HCT116 (cell line): ENCODE measurements at regions not wholly inside any gene's neighbourhood (a gene's known extent, or its start where the extent isn't known, plus 50 kb on each side); places are given as distances from the start of the nearest gene placed in this dataset.

Experiments
- ATAC-seq: fragments of 200-7000 bp; cut with Tn5 transposase; 2 replicates; pipeline ENCODE4 v1.9.1; 2020; ENCODE audit warnings: mild to moderate bottlenecking, moderate library complexity
- BruUV-seq: library from RNA; stranded (reverse); fragments of 400-500 nt; replicated peaks from 2 replicates; lab custom pipeline; 2021; lab: Mats Ljungman, UMichigan
- CTCF ChIA-PET: fragments of 300-600 bp; sonication (Branson Sonifier 250); formaldehyde crosslinking; loops from one replicate; lab custom pipeline; 2021; ENCODE audit warnings: antibody characterized with exemption; lab: Charles Lee
- POLR2A ChIA-PET: fragments of 300-600, 350-600 bp; sonication (Branson Sonifier 250); formaldehyde crosslinking; loops from one replicate; lab custom pipeline; 2021; ENCODE audit warnings: antibody characterized with exemption; lab: Charles Lee
- RAD21 ChIA-PET, 2 experiments: fragments of 300-600 bp; sonication (Branson Sonifier 250); formaldehyde crosslinking; loops; one replicate each; lab custom pipeline; 2023; ENCODE audit warnings: low total read pairs in 2 of 2; ENCODE audit not compliant: uncharacterized antibody in 2 of 2, unreplicated experiment in 2 of 2, low non-redundant PET in 1 of 2; lab: Charles Lee
- DNase-seq: peaks from one replicate; pipeline ENCODE4 v3.0.0-alpha.2; 2010; ENCODE audit warnings: low read depth, low spot score
- H2AFZ ChIP-seq: fragments of 200-600 bp; shearing (Covaris generic), sonication (generic); 2 replicates; pipeline ENCODE4 v1.6.1; 2017; ENCODE audit warnings: low read depth, mixed run types, mixed read lengths, antibody characterized with exemption, low read length; ENCODE audit not compliant: poor library complexity, severe bottlenecking
- H3K27ac ChIP-seq: 2 replicates; pipeline ENCODE4 v1.5.1; 2012; ENCODE audit warnings: low read depth, low read length
- H3K27me3 ChIP-seq: fragments of 200-600 bp; sonication (generic); 2 replicates; pipeline ENCODE4 v1.6.1; 2016; ENCODE audit warnings: mixed run types, low read length, mixed read lengths; ENCODE audit not compliant: insufficient read depth
- H3K36me3 ChIP-seq, 2 experiments: fragments of 200-500 bp in 1 of 2; fragments of 200-600 bp in 1 of 2; sonication (Bioruptor generic) in 1 of 2; sonication (generic) in 1 of 2; 2 replicates each; pipeline versions ENCODE4 v1.5.1 to v1.6.1; 2014 to 2016; ENCODE audit warnings: low read length in 2 of 2, inconsistent platforms in 1 of 2, mixed read lengths in 1 of 2, mixed run types in 1 of 2; ENCODE audit not compliant: insufficient read depth in 2 of 2, control insufficient read depth in 1 of 2
- H3K4me1 ChIP-seq, 2 experiments: fragments of 200-600 bp in 1 of 2; sonication (generic) in 1 of 2; 2 replicates each; pipeline versions ENCODE4 v1.5.1 to v1.6.1; 2012 to 2017; ENCODE audit warnings: low read length in 2 of 2, inconsistent platforms in 1 of 2, mild to moderate bottlenecking in 1 of 2, mixed read lengths in 1 of 2, mixed run types in 1 of 2, moderate library complexity in 1 of 2; ENCODE audit not compliant: insufficient read depth in 2 of 2, control insufficient read depth in 1 of 2
- H3K4me2 ChIP-seq: fragments of 200-600 bp; sonication (generic); 2 replicates; pipeline ENCODE4 v1.6.1; 2017; ENCODE audit warnings: mixed run types, low read length, mixed read lengths
- H3K4me3 ChIP-seq, 2 experiments: fragments of 200-600 bp in 1 of 2; sonication (generic) in 1 of 2; replicated peaks in 1 of 2; 2 replicates each; pipeline ENCODE4 v1.5.1; 2011 to 2016; ENCODE audit warnings: low read length in 2 of 2, control low read depth in 1 of 2, low read depth in 1 of 2, mild to moderate bottlenecking in 1 of 2, mixed read lengths in 1 of 2, mixed run types in 1 of 2
- H3K79me2 ChIP-seq: fragments of 200-600 bp; sonication (generic); 2 replicates; pipeline ENCODE4 v1.6.1; 2017; ENCODE audit warnings: mild to moderate bottlenecking, mixed run types, low read length, moderate library complexity, mixed read lengths; ENCODE audit not compliant: insufficient read depth
- H3K9ac ChIP-seq: fragments of 200-600 bp; sonication (generic); 2 replicates; pipeline ENCODE4 v1.6.1; 2016; ENCODE audit warnings: low read length, mixed read lengths
- H3K9me2 ChIP-seq: fragments of 200-600 bp; sonication (generic), shearing (Covaris generic); 2 replicates; pipeline ENCODE4 v1.6.1; 2017; ENCODE audit warnings: mixed run types, mild to moderate bottlenecking, moderate library complexity; ENCODE audit not compliant: insufficient read depth
- H3K9me3 ChIP-seq, 2 experiments: fragments of 200-500 bp in 1 of 2; fragments of 200-600 bp in 1 of 2; sonication (Bioruptor generic) in 1 of 2; sonication (generic) in 1 of 2; 2 replicates each; pipeline ENCODE4 v1.6.1; 2014 to 2017; ENCODE audit warnings: low read length in 2 of 2, mixed read lengths in 2 of 2, inconsistent platforms in 1 of 2, low read depth in 1 of 2, mild to moderate bottlenecking in 1 of 2, mixed run types in 1 of 2, moderate library complexity in 1 of 2; ENCODE audit not compliant: control insufficient read depth in 1 of 2, insufficient read depth in 1 of 2
- H4K20me1 ChIP-seq: fragments of 200-600 bp; sonication (generic), shearing (Covaris generic); 2 replicates; pipeline ENCODE4 v1.6.1; 2017; ENCODE audit warnings: mixed run types, mild to moderate bottlenecking, moderate library complexity; ENCODE audit not compliant: insufficient read depth
- CBX3 ChIP-seq: IDR thresholded peaks from 2 replicates; pipeline ENCODE4 v1.6.1; 2012; ENCODE audit warnings: low read depth
- CEBPB ChIP-seq: IDR thresholded peaks from 2 replicates; pipeline ENCODE4 v1.6.1; 2012; ENCODE audit warnings: low read depth
- EGR1 ChIP-seq: IDR thresholded peaks from 2 replicates; pipeline ENCODE4 v1.6.1; 2012; ENCODE audit warnings: low read depth
- ELF1 ChIP-seq: IDR thresholded peaks from 2 replicates; pipeline ENCODE4 v1.6.1; 2012; ENCODE audit warnings: low read depth, borderline replicate concordance
- EZH2 ChIP-seq: fragments of 200-600 bp; sonication (generic); IDR thresholded peaks from 2 replicates; pipeline ENCODE4 v1.6.1; 2017; ENCODE audit warnings: antibody characterized with exemption, mixed run types
- EZH2phosphoT487 ChIP-seq: fragments of 200-600 bp; IDR thresholded peaks from 2 replicates; pipeline ENCODE4 v1.6.1; 2018; ENCODE audit warnings: antibody characterized with exemption, borderline replicate concordance
- FOSL1 ChIP-seq: IDR thresholded peaks from 2 replicates; pipeline ENCODE4 v1.6.1; 2012; ENCODE audit warnings: low read depth
- JUND ChIP-seq: IDR thresholded peaks from 2 replicates; pipeline ENCODE4 v1.6.1; 2012
- MAX ChIP-seq: IDR thresholded peaks from 2 replicates; pipeline ENCODE4 v1.6.1; 2012
- POLR2A ChIP-seq: IDR thresholded peaks from 2 replicates; pipeline ENCODE4 v1.7.0; 2011; ENCODE audit warnings: borderline replicate concordance; ENCODE audit not compliant: insufficient read depth, insufficient read length; ENCODE audit errors: extremely low read depth
- RAD21 ChIP-seq: IDR thresholded peaks from 2 replicates; pipeline ENCODE4 v1.6.1; 2012; ENCODE audit warnings: low read depth, mild to moderate bottlenecking
- REST ChIP-seq: IDR thresholded peaks from 2 replicates; pipeline ENCODE4 v1.6.1; 2012; ENCODE audit warnings: low read depth
- SIN3A ChIP-seq: IDR thresholded peaks from 2 replicates; pipeline ENCODE4 v1.6.1; 2012; ENCODE audit warnings: low read depth
- SP1 ChIP-seq: IDR thresholded peaks from 2 replicates; pipeline ENCODE4 v1.6.1; 2012; ENCODE audit warnings: low read depth
- SRF ChIP-seq: IDR thresholded peaks from 2 replicates; pipeline ENCODE4 v1.6.1; 2012; ENCODE audit warnings: low read depth
- YY1 ChIP-seq: IDR thresholded peaks from 2 replicates; pipeline ENCODE4 v1.6.1; 2011; ENCODE audit warnings: low read length, low read depth, moderate library complexity, mild to moderate bottlenecking; ENCODE audit not compliant: insufficient replicate concordance; ENCODE audit errors: extremely low read depth
- ZFX ChIP-seq: fragments of 450-650 bp; IDR thresholded peaks from 2 replicates; pipeline ENCODE4 v1.6.1; 2017
- ZNF274 ChIP-seq: fragments of 200-500 bp; sonication (Bioruptor generic); IDR thresholded peaks from 2 replicates; pipeline ENCODE4 v1.6.1; 2014; ENCODE audit warnings: mild to moderate bottlenecking, low read depth, low read length, inconsistent platforms
- intact Hi-C: fragments of 100-400 bp; cut with micrococcal nuclease; formaldehyde crosslinking; loops from 2 replicates; pipeline ENCODE4 v1.10.0; 2022
- TF ChIP-seq, protein P1 (sequence below), 3 experiments: fragments of 200-600 bp in 1 of 3; sonication (generic) in 1 of 3; IDR thresholded peaks in 2 of 3; conservative IDR thresholded peaks in 1 of 3; 2 replicates each; pipeline ENCODE4 v1.5.1; 2012 to 2017; ENCODE audit warnings: low read depth in 2 of 3, low read length in 2 of 3, antibody characterized with exemption in 1 of 3, borderline replicate concordance in 1 of 3, control low read depth in 1 of 3, mild to moderate bottlenecking in 1 of 3, mixed read lengths in 1 of 3, mixed run types in 1 of 3, moderate library complexity in 1 of 3; ENCODE audit not compliant: insufficient read depth in 1 of 3
- TF ChIP-seq, protein P2 (sequence below): IDR thresholded peaks from 2 replicates; pipeline ENCODE4 v1.6.1; 2012

GRCh38 chr14:43360239-43360638, 1146.8 kb downstream of the FSCB start (continued):
- TF ChIP-seq, protein P1, sequence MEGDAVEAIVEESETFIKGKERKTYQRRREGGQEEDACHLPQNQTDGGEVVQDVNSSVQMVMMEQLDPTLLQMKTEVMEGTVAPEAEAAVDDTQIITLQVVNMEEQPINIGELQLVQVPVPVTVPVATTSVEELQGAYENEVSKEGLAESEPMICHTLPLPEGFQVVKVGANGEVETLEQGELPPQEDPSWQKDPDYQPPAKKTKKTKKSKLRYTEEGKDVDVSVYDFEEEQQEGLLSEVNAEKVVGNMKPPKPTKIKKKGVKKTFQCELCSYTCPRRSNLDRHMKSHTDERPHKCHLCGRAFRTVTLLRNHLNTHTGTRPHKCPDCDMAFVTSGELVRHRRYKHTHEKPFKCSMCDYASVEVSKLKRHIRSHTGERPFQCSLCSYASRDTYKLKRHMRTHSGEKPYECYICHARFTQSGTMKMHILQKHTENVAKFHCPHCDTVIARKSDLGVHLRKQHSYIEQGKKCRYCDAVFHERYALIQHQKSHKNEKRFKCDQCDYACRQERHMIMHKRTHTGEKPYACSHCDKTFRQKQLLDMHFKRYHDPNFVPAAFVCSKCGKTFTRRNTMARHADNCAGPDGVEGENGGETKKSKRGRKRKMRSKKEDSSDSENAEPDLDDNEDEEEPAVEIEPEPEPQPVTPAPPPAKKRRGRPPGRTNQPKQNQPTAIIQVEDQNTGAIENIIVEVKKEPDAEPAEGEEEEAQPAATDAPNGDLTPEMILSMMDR (IDR thresholded peaks at IDR 0.05 in 2 of 3, conservative IDR thresholded peaks at IDR 0.05 in 1 of 3; ENCODE audit: borderline replicate concordance in 1 of 3, insufficient read depth in 1 of 3, low read depth in 2 of 3, low read length in 2 of 3), result no peak
- TF ChIP-seq CBX3 (no peak), EZH2 (no peak), JUND (no peak)

- Histone ChIP-seq H3K27ac (no peak overlapping the region), H3K9ac (no peak overlapping the region), H3K36me3 (no peaks in the 10 kb centered on the region), H3K27me3 (no peaks in the 10 kb centered on the region), H3K4me1 (no peaks in the 10 kb centered on the region), H3K4me2 (no peak overlapping the region), H3K79me2 (no peaks in the 10 kb centered on the region), H3K4me3 (no peak overlapping the region), H3K9me3 (no peaks in the 10 kb centered on the region), H4K20me1 (no peaks in the 10 kb centered on the region), H2AFZ (no peak overlapping the region), H3K9me2 (no peaks in the 10 kb centered on the region)
- ChIA-PET RAD21 (no interaction called here), CTCF (no interaction called here), POLR2A (no interaction called here)
- intact Hi-C loops, result no loop called here
- TF ChIP-seq REST, result no peak
- TF ChIP-seq EZH2, result no peak
- TF ChIP-seq ZNF274, result no peak
- TF ChIP-seq ELF1, result no peak
- no peak for TF ChIP-seq RAD21
- TF ChIP-seq MAX, result no peak
- no peak for TF ChIP-seq POLR2A
- TF ChIP-seq ZFX, result no peak
- TF ChIP-seq SP1, result no peak
- TF ChIP-seq FOSL1, result no peak
- no peak for TF ChIP-seq JUND
- TF ChIP-seq SIN3A, result no peak
- TF ChIP-seq, protein P2, sequence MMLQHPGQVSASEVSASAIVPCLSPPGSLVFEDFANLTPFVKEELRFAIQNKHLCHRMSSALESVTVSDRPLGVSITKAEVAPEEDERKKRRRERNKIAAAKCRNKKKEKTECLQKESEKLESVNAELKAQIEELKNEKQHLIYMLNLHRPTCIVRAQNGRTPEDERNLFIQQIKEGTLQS, result no peak
- TF ChIP-seq SRF, result no peak
- TF ChIP-seq EGR1, result no peak
- TF ChIP-seq YY1, result no peak
- TF ChIP-seq CEBPB, result no peak
- TF ChIP-seq CBX3, result no peak
- no peak for TF ChIP-seq EZH2phosphoT487
- ATAC-seq (no peak), DNase-seq (no peak)
- no TSS peak for BruUV-seq
Measured at GRCh38 chr14:43359317-43359716, 1147.8 kb downstream of the FSCB start.
